ENCODE measurements at regions not wholly inside any gene's neighbourhood (a gene's known extent, or its start where the extent isn't known, plus 50 kb on each side); places are given as distances from the start of the nearest gene placed in this dataset.

- no peak for DNase-seq
Observed at GRCh38 chr19:31119951-31120690, 229.1 kb downstream of the TSHZ3 start.

GRCh38 chr19:31118986-31119385 lies 230.2 kb downstream of the TSHZ3 start:
- DNase-seq, result peak; percentile 49

- DNase-seq, result no peak
Observed at GRCh38 chr19:31118287-31118955, 230.8 kb downstream of the TSHZ3 start.

GRCh38 chr19:31114585-31114984 lies 234.7 kb downstream of the TSHZ3 start:
- DNase-seq, result no peak

GRCh38 chr19:31113293-31113692 lies 235.9 kb downstream of the TSHZ3 start:
- peak; percentile 67 for DNase-seq

- no peak for DNase-seq
Observed at GRCh38 chr19:31112158-31112557, 237.1 kb downstream of the TSHZ3 start.

GRCh38 chr19:31111741-31112140 lies 237.5 kb downstream of the TSHZ3 start:
- no peak for DNase-seq

- DNase-seq, result peak; percentile 47
Observed at GRCh38 chr19:31110336-31110735, 238.9 kb downstream of the TSHZ3 start.

GRCh38 chr19:31109636-31110035 lies 239.6 kb downstream of the TSHZ3 start:
- DNase-seq, result no peak

- no peak for DNase-seq
Observed at GRCh38 chr19:31107096-31107495, 242.1 kb downstream of the TSHZ3 start.

- no peak for DNase-seq
Observed at GRCh38 chr19:31105761-31106160, 243.5 kb downstream of the TSHZ3 start.

- no peak for DNase-seq
Observed at GRCh38 chr19:31104451-31104850, 244.8 kb downstream of the TSHZ3 start.

GRCh38 chr19:31103228-31103627 lies 246.0 kb downstream of the TSHZ3 start:
- DNase-seq, result no peak

GRCh38 chr19:31102674-31103073 lies 246.6 kb downstream of the TSHZ3 start:
- DNase-seq, result no peak

GRCh38 chr19:31100981-31101380 lies 248.3 kb downstream of the TSHZ3 start:
- DNase-seq, result no peak

GRCh38 chr19:31100206-31100590 lies 249.0 kb downstream of the TSHZ3 start:
- DNase-seq, result no peak

- no peak for DNase-seq
Observed at GRCh38 chr19:31099515-31100205, 249.6 kb downstream of the TSHZ3 start.

GRCh38 chr19:31098836-31099235 lies 250.4 kb downstream of the TSHZ3 start:
- DNase-seq, result no peak

GRCh38 chr19:31096935-31097545 lies 252.2 kb downstream of the TSHZ3 start:
- DNase-seq, result no peak

GRCh38 chr19:31096062-31096830 lies 253.0 kb downstream of the TSHZ3 start:
- no peak for DNase-seq

GRCh38 chr19:31095100-31095804 lies 254.0 kb downstream of the TSHZ3 start:
- no peak for DNase-seq

- DNase-seq, result no peak
Observed at GRCh38 chr19:31092274-31092673, 257.0 kb downstream of the TSHZ3 start.

All from fibroblast of skin of back (primary cell).